HG03565 (cell line): ENCODE measurements at regions not wholly inside any gene's neighbourhood (a gene's known extent, or its start where the extent isn't known, plus 50 kb on each side); places are given as distances from the start of the nearest gene placed in this dataset.
"Not testable (repeated sequence)": the region's sequence is repeated elsewhere in the genome, so short reads cannot be mapped to it uniquely, and the experiment has no call there.

ENCODE experiments used
- ATAC-seq: cut with Tn5 transposase; IDR thresholded peaks from one replicate; pipeline ENCODE4 v1.9.1; 2021; ENCODE audit warnings: mild to moderate bottlenecking, moderate library complexity; ENCODE audit not compliant: unreplicated experiment

- no peak for ATAC-seq
These were observed 136.8 kb upstream of the PRKD1 start for GRCh38 chr14:30064454-30064853.

- no peak for ATAC-seq
These were observed 141.9 kb upstream of the PRKD1 start for GRCh38 chr14:30069536-30069935.

GRCh38 chr14:30072454-30072853 lies 144.8 kb upstream of the PRKD1 start:
- not testable (repeated sequence) for ATAC-seq

GRCh38 chr14:30077946-30078345 lies 150.3 kb upstream of the PRKD1 start:
- ATAC-seq: no peak

GRCh38 chr14:30078811-30079402 lies 151.3 kb upstream of the PRKD1 start:
- no peak for ATAC-seq

GRCh38 chr14:30082486-30082885 lies 154.8 kb upstream of the PRKD1 start:
- no peak for ATAC-seq

GRCh38 chr14:30084811-30085210 lies 157.2 kb upstream of the PRKD1 start:
- no peak for ATAC-seq

- ATAC-seq: no peak
These were observed 158.3 kb upstream of the PRKD1 start for GRCh38 chr14:30085943-30086342.

GRCh38 chr14:30088620-30089019 lies 161.0 kb upstream of the PRKD1 start:
- no peak for ATAC-seq

GRCh38 chr14:30108975-30109700 lies 181.5 kb upstream of the PRKD1 start:
- ATAC-seq: no peak

GRCh38 chr14:30114051-30114450 lies 186.4 kb upstream of the PRKD1 start:
- ATAC-seq: no peak

GRCh38 chr14:30115756-30116155 lies 188.1 kb upstream of the PRKD1 start:
- no peak for ATAC-seq

- no peak for ATAC-seq
These were observed 191.5 kb upstream of the PRKD1 start for GRCh38 chr14:30118992-30119640.

GRCh38 chr14:30125322-30125979 lies 197.8 kb upstream of the PRKD1 start:
- no peak for ATAC-seq

GRCh38 chr14:30129807-30130206 lies 202.2 kb upstream of the PRKD1 start:
- no peak for ATAC-seq

- no peak for ATAC-seq
These were observed 204.0 kb upstream of the PRKD1 start for GRCh38 chr14:30131581-30132097.

GRCh38 chr14:30132196-30132595 lies 204.5 kb upstream of the PRKD1 start:
- no peak for ATAC-seq

GRCh38 chr14:30134936-30135335 lies 207.3 kb upstream of the PRKD1 start:
- no peak for ATAC-seq

- no peak for ATAC-seq
These were observed 210.9 kb upstream of the PRKD1 start for GRCh38 chr14:30138567-30138966.

- no peak for ATAC-seq
These were observed 214.6 kb upstream of the PRKD1 start for GRCh38 chr14:30142216-30142615.

GRCh38 chr14:30143627-30144026 lies 216.0 kb upstream of the PRKD1 start:
- no peak for ATAC-seq
